ENCODE measurements at regions not wholly inside any gene's neighbourhood (a gene's known extent, or its start where the extent isn't known, plus 50 kb on each side); places are given as distances from the start of the nearest gene placed in this dataset.

DNA sequence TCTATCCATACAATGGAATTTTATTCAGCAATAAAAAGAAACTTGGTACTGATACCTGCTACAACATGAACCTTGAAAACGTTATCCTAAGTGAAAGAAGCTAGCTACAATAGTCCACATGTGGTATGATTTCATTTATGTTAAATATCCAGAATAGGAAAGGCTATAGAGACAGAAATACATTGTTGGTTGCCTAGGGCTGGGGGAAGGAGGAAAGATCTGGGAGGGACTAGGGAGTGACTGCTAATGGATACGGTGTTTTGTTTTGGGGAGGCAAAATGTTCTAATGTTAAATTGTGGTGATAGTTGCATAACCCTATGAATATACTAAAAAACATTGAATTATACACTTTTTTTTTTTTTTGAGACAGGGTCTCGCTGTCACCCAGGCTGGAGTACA, 141.1 kb upstream of the ARX start:
- TF ChIP-seq, protein P1, sequence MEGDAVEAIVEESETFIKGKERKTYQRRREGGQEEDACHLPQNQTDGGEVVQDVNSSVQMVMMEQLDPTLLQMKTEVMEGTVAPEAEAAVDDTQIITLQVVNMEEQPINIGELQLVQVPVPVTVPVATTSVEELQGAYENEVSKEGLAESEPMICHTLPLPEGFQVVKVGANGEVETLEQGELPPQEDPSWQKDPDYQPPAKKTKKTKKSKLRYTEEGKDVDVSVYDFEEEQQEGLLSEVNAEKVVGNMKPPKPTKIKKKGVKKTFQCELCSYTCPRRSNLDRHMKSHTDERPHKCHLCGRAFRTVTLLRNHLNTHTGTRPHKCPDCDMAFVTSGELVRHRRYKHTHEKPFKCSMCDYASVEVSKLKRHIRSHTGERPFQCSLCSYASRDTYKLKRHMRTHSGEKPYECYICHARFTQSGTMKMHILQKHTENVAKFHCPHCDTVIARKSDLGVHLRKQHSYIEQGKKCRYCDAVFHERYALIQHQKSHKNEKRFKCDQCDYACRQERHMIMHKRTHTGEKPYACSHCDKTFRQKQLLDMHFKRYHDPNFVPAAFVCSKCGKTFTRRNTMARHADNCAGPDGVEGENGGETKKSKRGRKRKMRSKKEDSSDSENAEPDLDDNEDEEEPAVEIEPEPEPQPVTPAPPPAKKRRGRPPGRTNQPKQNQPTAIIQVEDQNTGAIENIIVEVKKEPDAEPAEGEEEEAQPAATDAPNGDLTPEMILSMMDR (optimal IDR thresholded peaks at IDR 0.05 in 1 of 3, IDR thresholded peaks at IDR 0.05 in 1 of 3, conservative IDR thresholded peaks at IDR 0.05 in 1 of 3; ENCODE audit: extremely low read depth in 1 of 3, insufficient read depth in 2 of 3, low read length in 3 of 3): no peak
- no peak for TF ChIP-seq EZH2 (IDR thresholded peaks at IDR 0.05; ENCODE audit: low read length)
